ENCODE measurements at regions not wholly inside any gene's neighbourhood (a gene's known extent, or its start where the extent isn't known, plus 50 kb on each side); places are given as distances from the start of the nearest gene placed in this dataset.

- no peak overlapping the region for H3K27ac ChIP-seq (ENCODE audit: low read depth, low read length)
- H3K9ac ChIP-seq (ENCODE audit: low read depth, low read length) = no peak overlapping the region
- H3K36me3 ChIP-seq (ENCODE audit: insufficient read depth, low read length) = no peaks in the 10 kb centered on the region
- H3K4me1 ChIP-seq (ENCODE audit: insufficient read depth, low read length) = no peaks in the 10 kb centered on the region
- H3K4me3 ChIP-seq (ENCODE audit: low read length) = no peak overlapping the region
- H3K27me3 ChIP-seq (ENCODE audit: insufficient read depth, low read length) = no peaks in the 10 kb centered on the region
- H3K9me3 ChIP-seq (ENCODE audit: insufficient read depth, low read depth, low read length) = no peaks in the 10 kb centered on the region
- 73% methylated on average over 3 of the region's 3 CpGs for WGBS
Observed at GRCh38 chr21:34009193-34009592, 64.2 kb upstream of the MRPS6 start.

GRCh38 chr21:34008618-34009017, 64.8 kb upstream of the MRPS6 start:
- Histone ChIP-seq H3K36me3 (ENCODE audit: insufficient read depth, low read length) (no peaks in the 10 kb centered on the region), H3K9me3 (ENCODE audit: insufficient read depth, low read depth, low read length) (no peaks in the 10 kb centered on the region), H3K4me3 (ENCODE audit: low read length) (no peak overlapping the region), H3K9ac (ENCODE audit: low read depth, low read length) (no peak overlapping the region), H3K4me1 (ENCODE audit: insufficient read depth, low read length) (no peaks in the 10 kb centered on the region), H3K27ac (ENCODE audit: low read depth, low read length) (no peak overlapping the region; the same call in 1 of the 2 replicates), H3K27me3 (ENCODE audit: insufficient read depth, low read length) (no peaks in the 10 kb centered on the region)
- WGBS = 71% methylated on average over 5 of the region's 5 CpGs

- Histone ChIP-seq H3K27me3 (ENCODE audit: insufficient read depth, low read length) (no peaks in the 10 kb centered on the region), H3K27ac (ENCODE audit: low read depth, low read length) (no peak overlapping the region), H3K36me3 (ENCODE audit: insufficient read depth, low read length) (no peaks in the 10 kb centered on the region), H3K4me3 (ENCODE audit: low read length) (no peak overlapping the region), H3K9me3 (ENCODE audit: insufficient read depth, low read depth, low read length) (no peaks in the 10 kb centered on the region), H3K9ac (ENCODE audit: low read depth, low read length) (no peak overlapping the region), H3K4me1 (ENCODE audit: insufficient read depth, low read length) (no peaks in the 10 kb centered on the region)
- WGBS = 95% methylated on average over 6 of the region's 6 CpGs
Observed at GRCh38 chr21:34006611-34007168, 66.7 kb upstream of the MRPS6 start.

GRCh38 chr21:34004974-34005373, 68.4 kb upstream of the MRPS6 start:
- WGBS = 82% methylated on average over 5 of the region's 5 CpGs
- Histone ChIP-seq H3K4me3 (ENCODE audit: low read length) (no peak overlapping the region), H3K36me3 (ENCODE audit: insufficient read depth, low read length) (no peaks in the 10 kb centered on the region), H3K9me3 (ENCODE audit: insufficient read depth, low read depth, low read length) (no peaks in the 10 kb centered on the region), H3K27me3 (ENCODE audit: insufficient read depth, low read length) (no peaks in the 10 kb centered on the region), H3K4me1 (ENCODE audit: insufficient read depth, low read length) (no peaks in the 10 kb centered on the region), H3K9ac (ENCODE audit: low read depth, low read length) (no peak overlapping the region), H3K27ac (ENCODE audit: low read depth, low read length) (no peak overlapping the region)

- Histone ChIP-seq H3K4me3 (ENCODE audit: low read length) (no peak overlapping the region), H3K27ac (ENCODE audit: low read depth, low read length) (no peak overlapping the region), H3K36me3 (ENCODE audit: insufficient read depth, low read length) (no peaks in the 10 kb centered on the region), H3K4me1 (ENCODE audit: insufficient read depth, low read length) (no peaks in the 10 kb centered on the region), H3K27me3 (ENCODE audit: insufficient read depth, low read length) (no peaks in the 10 kb centered on the region), H3K9ac (ENCODE audit: low read depth, low read length) (no peak overlapping the region), H3K9me3 (ENCODE audit: insufficient read depth, low read depth, low read length) (no peaks in the 10 kb centered on the region)
- WGBS = 95% methylated on average over 7 of the region's 7 CpGs
Observed at GRCh38 chr21:34004013-34004938, 69.1 kb upstream of the MRPS6 start.

- Histone ChIP-seq H3K9me3 (ENCODE audit: insufficient read depth, low read depth, low read length) (no peaks in the 10 kb centered on the region), H3K36me3 (ENCODE audit: insufficient read depth, low read length) (no peaks in the 10 kb centered on the region), H3K27ac (ENCODE audit: low read depth, low read length) (no peak overlapping the region), H3K9ac (ENCODE audit: low read depth, low read length) (no peak overlapping the region), H3K4me1 (ENCODE audit: insufficient read depth, low read length) (no peaks in the 10 kb centered on the region), H3K4me3 (ENCODE audit: low read length) (no peak overlapping the region), H3K27me3 (ENCODE audit: insufficient read depth, low read length) (no peaks in the 10 kb centered on the region)
- 93% methylated on average over 1 of the region's 1 CpG for WGBS
Observed at GRCh38 chr21:34003428-34003827, 70.0 kb upstream of the MRPS6 start.

- H3K36me3 ChIP-seq (ENCODE audit: insufficient read depth, low read length) = no peaks in the 10 kb centered on the region
- no peaks in the 10 kb centered on the region for H3K9me3 ChIP-seq (ENCODE audit: insufficient read depth, low read depth, low read length)
- no peak overlapping the region for H3K9ac ChIP-seq (ENCODE audit: low read depth, low read length)
- H3K27me3 ChIP-seq (ENCODE audit: insufficient read depth, low read length) = no peaks in the 10 kb centered on the region
- H3K27ac ChIP-seq (ENCODE audit: low read depth, low read length) = no peak overlapping the region
- H3K4me1 ChIP-seq (ENCODE audit: insufficient read depth, low read length) = no peaks in the 10 kb centered on the region
- no peak overlapping the region for H3K4me3 ChIP-seq (ENCODE audit: low read length)
- WGBS = 93% methylated on average over 4 of the region's 4 CpGs
Observed at GRCh38 chr21:34000375-34000774, 73.0 kb upstream of the MRPS6 start.

- Histone ChIP-seq H3K9ac (ENCODE audit: low read depth, low read length) (no peak overlapping the region), H3K4me3 (ENCODE audit: low read length) (no peak overlapping the region), H3K36me3 (ENCODE audit: insufficient read depth, low read length) (no peaks in the 10 kb centered on the region), H3K9me3 (ENCODE audit: insufficient read depth, low read depth, low read length) (no peaks in the 10 kb centered on the region), H3K27ac (ENCODE audit: low read depth, low read length) (no peak overlapping the region), H3K4me1 (ENCODE audit: insufficient read depth, low read length) (no peaks in the 10 kb centered on the region), H3K27me3 (ENCODE audit: insufficient read depth, low read length) (no peaks in the 10 kb centered on the region)
- WGBS = 93% methylated on average over 8 of the region's 8 CpGs
Observed at GRCh38 chr21:33998809-33999208, 74.6 kb upstream of the MRPS6 start.

- no peaks in the 10 kb centered on the region for H3K27me3 ChIP-seq (ENCODE audit: insufficient read depth, low read length)
- no peaks in the 10 kb centered on the region for H3K4me1 ChIP-seq (ENCODE audit: insufficient read depth, low read length)
- no peaks in the 10 kb centered on the region for H3K36me3 ChIP-seq (ENCODE audit: insufficient read depth, low read length)
- H3K4me3 ChIP-seq (ENCODE audit: low read length) = no peak overlapping the region
- no peak overlapping the region for H3K27ac ChIP-seq (ENCODE audit: low read depth, low read length)
- no peaks in the 10 kb centered on the region for H3K9me3 ChIP-seq (ENCODE audit: insufficient read depth, low read depth, low read length)
- H3K9ac ChIP-seq (ENCODE audit: low read depth, low read length) = no peak overlapping the region
- 94% methylated on average over 1 of the region's 1 CpG for WGBS
Observed at GRCh38 chr21:33998402-33998801, 75.0 kb upstream of the MRPS6 start.

- Histone ChIP-seq H3K4me3 (ENCODE audit: low read length) (no peak overlapping the region), H3K9me3 (ENCODE audit: insufficient read depth, low read depth, low read length) (no peaks in the 10 kb centered on the region), H3K27me3 (ENCODE audit: insufficient read depth, low read length) (no peaks in the 10 kb centered on the region)
Observed at GRCh38 chr21:33997436-33997835, 75.9 kb upstream of the MRPS6 start.

GRCh38 chr21:33994373-33994772, 78.8 kb upstream of the ATP5PO start:
- Histone ChIP-seq H3K27me3 (ENCODE audit: insufficient read depth, low read length) (no peaks in the 10 kb centered on the region), H3K36me3 (ENCODE audit: insufficient read depth, low read length) (no peaks in the 10 kb centered on the region), H3K9me3 (ENCODE audit: insufficient read depth, low read depth, low read length) (no peaks in the 10 kb centered on the region), H3K4me1 (ENCODE audit: insufficient read depth, low read length) (peaks cover 13% of the 10 kb centered on the region; the same call in 1 of the 2 replicates), H3K9ac (ENCODE audit: low read depth, low read length) (no peak overlapping the region), H3K4me3 (ENCODE audit: low read length) (no peak overlapping the region), H3K27ac (ENCODE audit: low read depth, low read length) (no peak overlapping the region)
- WGBS = 100% methylated on average over 3 of the region's 5 CpGs

More at GRCh38 chr21:33997436-33997835, 75.9 kb upstream of the MRPS6 start:
- no peak overlapping the region for H3K9ac ChIP-seq (ENCODE audit: low read depth, low read length)
- H3K27ac ChIP-seq (ENCODE audit: low read depth, low read length) = no peak overlapping the region
- H3K4me1 ChIP-seq (ENCODE audit: insufficient read depth, low read length) = no peaks in the 10 kb centered on the region
- H3K36me3 ChIP-seq (ENCODE audit: insufficient read depth, low read length) = no peaks in the 10 kb centered on the region

Data from HUES64 (cell line).